DND-41 (cell line): ENCODE measurements at regions not wholly inside any gene's neighbourhood (a gene's known extent, or its start where the extent isn't known, plus 50 kb on each side); places are given as distances from the start of the nearest gene placed in this dataset.

Experiments used
- ATAC-seq: fragments of 200-7000 bp; cut with Tn5 transposase; 3 replicates; pipeline ENCODE4 v1.9.1; 2021; ENCODE audit warnings: low read depth; ENCODE audit not compliant: insufficient read depth
- DNase-seq: peaks from one replicate; pipeline ENCODE4 v3.0.0-alpha.2; 2020
- H2AFZ ChIP-seq: 2 replicates; pipeline ENCODE4 v1.6.0; 2012; ENCODE audit warnings: low read depth, low read length
- H3K27ac ChIP-seq: 2 replicates; pipeline ENCODE4 v1.5.1; 2012; ENCODE audit warnings: low read length, inconsistent platforms
- H3K27me3 ChIP-seq: fragments of 200-600 bp; sonication (generic); 2 replicates; pipeline ENCODE4 v1.6.0; 2012; ENCODE audit warnings: low read length, mild to moderate bottlenecking, inconsistent platforms; ENCODE audit not compliant: insufficient read depth, poor library complexity
- H3K36me3 ChIP-seq: 2 replicates; pipeline ENCODE4 v1.5.1; 2012; ENCODE audit warnings: low read length, inconsistent platforms; ENCODE audit not compliant: insufficient read depth
- H3K4me1 ChIP-seq: 2 replicates; pipeline ENCODE4 v1.5.1; 2012; ENCODE audit warnings: mild to moderate bottlenecking, low read length; ENCODE audit not compliant: insufficient read depth
- H3K4me2 ChIP-seq: 2 replicates; pipeline ENCODE4 v1.6.0; 2012; ENCODE audit warnings: mild to moderate bottlenecking, moderate library complexity, low read length, inconsistent platforms; ENCODE audit not compliant: insufficient read depth
- H3K4me3 ChIP-seq, 2 experiments: fragments of 200-600 bp in 1 of 2; shearing (Covaris generic) in 1 of 2; 2 replicates each; pipeline ENCODE4 v1.5.1; 2012 to 2016; ENCODE audit warnings: inconsistent platforms in 2 of 2, low read length in 2 of 2, mild to moderate bottlenecking in 2 of 2, low read depth in 1 of 2, moderate library complexity in 1 of 2
- H3K79me2 ChIP-seq: 2 replicates; pipeline ENCODE4 v1.6.0; 2012; ENCODE audit warnings: low read length, inconsistent platforms; ENCODE audit not compliant: insufficient read depth
- H3K9ac ChIP-seq: 2 replicates; pipeline ENCODE4 v1.6.0; 2012; ENCODE audit warnings: low read depth, mild to moderate bottlenecking, inconsistent platforms, low read length, moderate library complexity
- H3K9me3 ChIP-seq: 2 replicates; pipeline ENCODE4 v1.5.1; 2012; ENCODE audit warnings: low read length, moderate library complexity, mild to moderate bottlenecking, inconsistent platforms; ENCODE audit not compliant: insufficient read depth, severe bottlenecking
- H4K20me1 ChIP-seq: 2 replicates; pipeline ENCODE4 v1.6.0; 2012; ENCODE audit warnings: low read length; ENCODE audit not compliant: insufficient read depth
- CTCF ChIP-seq: IDR thresholded peaks from 2 replicates; pipeline ENCODE4 v1.5.1; 2012; ENCODE audit warnings: borderline replicate concordance, low read length, moderate library complexity, mild to moderate bottlenecking; ENCODE audit not compliant: poor library complexity, severe bottlenecking; ENCODE audit errors: extremely low read depth
- EZH2 ChIP-seq: IDR thresholded peaks from 3 replicates; pipeline ENCODE4 v1.6.1; 2012; ENCODE audit warnings: borderline replicate concordance, low read depth, mild to moderate bottlenecking, moderate library complexity, low read length, inconsistent platforms; ENCODE audit not compliant: severe bottlenecking

- Histone ChIP-seq H3K27ac (no peak overlapping the region), H3K4me2 (no peak overlapping the region), H3K9me3 (no peaks in the 10 kb centered on the region), H3K4me1 (no peaks in the 10 kb centered on the region), H2AFZ (no peak overlapping the region), H3K4me3 (no peak overlapping the region), H3K79me2 (no peaks in the 10 kb centered on the region), H3K36me3 (no peaks in the 10 kb centered on the region), H4K20me1 (no peaks in the 10 kb centered on the region), H3K27me3 (peaks cover 3% of the 10 kb centered on the region), H3K9ac (no peak overlapping the region)
- TF ChIP-seq CTCF (no peak), EZH2 (no peak)
- DNase-seq = no peak
- no peak for ATAC-seq
These were observed 498.0 kb upstream of the BOD1L1 start for GRCh38 chr4:14125375-14126129.

- H2AFZ ChIP-seq = no peak overlapping the region
- H3K4me2 ChIP-seq = no peak overlapping the region
- H3K79me2 ChIP-seq = no peaks in the 10 kb centered on the region
- H4K20me1 ChIP-seq = no peaks in the 10 kb centered on the region
- H3K27ac ChIP-seq = no peak overlapping the region
- H3K9me3 ChIP-seq = no peaks in the 10 kb centered on the region
- H3K27me3 ChIP-seq = no peaks in the 10 kb centered on the region
- DNase-seq (no peak), ATAC-seq (no peak)
- no peaks in the 10 kb centered on the region for H3K36me3 ChIP-seq
- TF ChIP-seq EZH2 = no peak
- TF ChIP-seq CTCF = no peak
- no peaks in the 10 kb centered on the region for H3K4me1 ChIP-seq
- H3K9ac ChIP-seq = no peak overlapping the region
- H3K4me3 ChIP-seq = no peak overlapping the region
These were observed 503.0 kb upstream of the BOD1L1 start for GRCh38 chr4:14130551-14130950.

- no peak overlapping the region for H3K4me3 ChIP-seq
- no peak overlapping the region for H3K27ac ChIP-seq
- H3K27me3 ChIP-seq = no peaks in the 10 kb centered on the region
- H3K4me2 ChIP-seq = no peak overlapping the region
- H3K79me2 ChIP-seq = no peaks in the 10 kb centered on the region
- no peak overlapping the region for H2AFZ ChIP-seq
- H3K4me1 ChIP-seq = no peaks in the 10 kb centered on the region
- no peaks in the 10 kb centered on the region for H3K9me3 ChIP-seq
- TF ChIP-seq EZH2 = no peak
- no peak for TF ChIP-seq CTCF
- DNase-seq (no peak), ATAC-seq (no peak)
- no peak overlapping the region for H3K9ac ChIP-seq
- H4K20me1 ChIP-seq = no peaks in the 10 kb centered on the region
- no peaks in the 10 kb centered on the region for H3K36me3 ChIP-seq
These were observed 503.8 kb upstream of the BOD1L1 start for GRCh38 chr4:14131335-14131734.
